Fibroblast of lung (primary cell): ENCODE measurements at regions not wholly inside any gene's neighbourhood (a gene's known extent, or its start where the extent isn't known, plus 50 kb on each side); places are given as distances from the start of the nearest gene placed in this dataset.

Source experiments
- CTCF ChIP-seq, 2 donors: IDR thresholded peaks in 1 of 2; conservative IDR thresholded peaks in 1 of 2; 1 replicate in 1 of 2; 2 replicates in 1 of 2; pipeline ENCODE4 v1.5.1; 2011 to 2012; ENCODE audit warnings: low read length in 2 of 2, control low read depth in 1 of 2, inconsistent platforms in 1 of 2, low read depth in 1 of 2, mild to moderate bottlenecking in 1 of 2
- EZH2 ChIP-seq: IDR thresholded peaks from 2 replicates; pipeline ENCODE4 v1.5.1; 2012; ENCODE audit warnings: low read length, control low read depth, mild to moderate bottlenecking; ENCODE audit errors: missing control alignments

DNA sequence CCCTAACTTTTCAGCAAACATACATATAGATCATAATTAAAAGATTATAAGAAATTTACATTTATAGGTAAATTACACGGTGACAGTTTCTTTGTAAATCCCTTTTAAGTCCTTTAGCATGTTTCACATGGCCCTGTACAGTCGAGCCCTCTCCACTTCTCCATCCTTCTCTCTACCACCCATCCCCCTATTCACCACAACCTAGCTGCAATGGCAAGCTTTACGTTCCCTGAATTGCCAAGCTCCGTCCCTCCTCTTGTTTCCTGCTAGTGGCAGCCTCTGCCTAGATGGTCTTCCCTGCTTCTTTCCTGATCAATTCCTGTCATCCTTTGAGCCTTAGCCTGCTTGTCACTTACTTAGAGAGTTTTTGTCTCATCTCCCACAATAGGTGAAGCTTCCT lies 116.2 kb downstream of the TMA16 start:
- TF ChIP-seq EZH2: no peak
- no peak for TF ChIP-seq CTCF (conservative IDR thresholded peaks at IDR 0.05 in 1 of 2, IDR thresholded peaks at IDR 0.05 in 1 of 2; ENCODE audit: low read depth in 1 of 2, low read length in 2 of 2)
